HG02610 (cell line): ENCODE measurements at regions not wholly inside any gene's neighbourhood (a gene's known extent, or its start where the extent isn't known, plus 50 kb on each side); places are given as distances from the start of the nearest gene placed in this dataset.

ENCODE experiments used
- ATAC-seq: cut with Tn5 transposase; IDR thresholded peaks from one replicate; pipeline ENCODE4 v1.9.1; 2021; ENCODE audit warnings: mild to moderate bottlenecking, moderate library complexity; ENCODE audit not compliant: unreplicated experiment

DNA sequence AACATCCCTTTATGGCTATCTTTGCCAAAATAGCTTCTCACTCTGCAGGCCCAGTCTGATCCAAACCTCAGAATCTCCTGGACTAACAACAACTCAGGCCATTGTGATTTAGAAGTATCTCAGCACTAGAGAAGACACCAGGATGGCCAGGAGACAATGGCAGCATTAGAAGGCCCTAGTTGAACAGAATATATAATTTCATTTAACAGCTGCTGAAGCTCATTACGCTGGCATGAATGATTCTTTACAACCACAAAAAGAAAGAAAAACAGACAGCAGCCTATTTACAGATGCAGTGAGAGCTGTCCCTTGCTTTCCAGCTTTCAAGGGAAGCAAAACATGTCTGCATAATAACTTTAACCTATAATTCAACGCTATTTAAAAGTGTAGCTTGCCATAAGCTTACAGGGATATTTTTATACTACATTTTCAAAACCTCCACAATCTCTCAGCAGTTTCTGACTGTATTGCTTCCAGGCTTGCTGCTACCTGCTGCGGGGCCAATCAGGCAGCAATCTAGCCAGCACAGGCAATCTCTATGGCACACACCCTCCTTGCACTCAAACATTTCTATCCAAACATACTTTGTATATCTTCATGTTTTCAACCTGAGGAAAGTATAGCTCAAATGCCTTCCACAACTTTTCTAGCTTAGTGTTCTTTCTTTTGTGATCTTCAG lies 107.3 kb downstream of the OGFRL1 start:
- peak; percentile 9 for ATAC-seq

DNA sequence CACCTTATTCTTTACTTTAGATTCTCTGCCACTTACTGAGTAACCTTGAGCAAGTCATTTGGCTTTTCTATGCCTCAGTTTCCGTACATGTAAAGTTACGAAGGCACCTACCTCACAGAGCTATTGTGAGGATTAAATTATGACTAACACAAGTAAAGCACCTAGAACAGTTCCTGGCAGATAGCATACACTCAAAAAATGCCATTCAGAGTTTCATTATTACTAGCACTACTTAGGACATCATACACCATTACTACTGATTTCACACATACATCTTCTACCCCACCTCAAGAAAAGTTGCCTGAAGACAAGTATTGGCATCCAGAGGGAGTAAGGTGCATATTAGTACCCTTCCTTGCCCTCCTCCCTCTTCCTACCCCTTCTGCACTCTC lies 107.8 kb downstream of the OGFRL1 start:
- peak; percentile 99 for ATAC-seq

DNA sequence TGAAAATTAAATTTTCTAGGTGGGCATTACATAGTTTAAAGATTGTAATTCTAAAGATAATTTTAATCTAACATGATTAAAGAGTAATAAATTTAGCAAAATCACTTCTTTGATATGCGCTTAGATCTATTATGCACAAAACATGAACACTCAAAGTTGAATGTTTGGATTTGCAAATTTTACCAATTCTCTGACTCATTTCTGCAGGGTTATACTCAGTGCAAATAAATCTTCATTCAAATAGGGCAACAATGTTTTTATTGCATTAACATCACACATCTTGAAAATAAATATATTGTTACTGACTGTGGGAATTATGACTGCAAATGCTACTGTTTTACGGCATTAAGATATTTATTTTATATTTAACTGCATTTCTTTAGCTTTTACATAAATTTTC lies 110.7 kb downstream of the OGFRL1 start:
- no peak for ATAC-seq

DNA sequence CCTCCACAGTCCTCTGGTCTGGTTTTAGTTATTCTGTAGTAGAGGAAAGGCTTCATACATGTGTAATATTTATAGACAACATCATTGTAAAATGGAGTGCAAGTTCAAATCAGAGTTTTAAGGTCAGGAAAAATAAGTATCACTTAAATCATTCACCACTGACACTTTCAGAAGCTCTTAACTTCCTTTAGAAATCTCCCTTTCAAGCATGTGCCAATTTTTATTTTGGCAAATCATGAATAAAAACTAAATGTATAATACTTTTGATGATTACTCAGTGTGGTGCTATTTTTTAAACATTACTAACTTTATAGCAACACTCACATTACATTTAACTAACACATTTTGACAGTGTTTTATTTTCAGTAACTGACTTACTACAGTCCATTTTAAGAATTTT lies 112.2 kb downstream of the OGFRL1 start:
- no peak for ATAC-seq

DNA sequence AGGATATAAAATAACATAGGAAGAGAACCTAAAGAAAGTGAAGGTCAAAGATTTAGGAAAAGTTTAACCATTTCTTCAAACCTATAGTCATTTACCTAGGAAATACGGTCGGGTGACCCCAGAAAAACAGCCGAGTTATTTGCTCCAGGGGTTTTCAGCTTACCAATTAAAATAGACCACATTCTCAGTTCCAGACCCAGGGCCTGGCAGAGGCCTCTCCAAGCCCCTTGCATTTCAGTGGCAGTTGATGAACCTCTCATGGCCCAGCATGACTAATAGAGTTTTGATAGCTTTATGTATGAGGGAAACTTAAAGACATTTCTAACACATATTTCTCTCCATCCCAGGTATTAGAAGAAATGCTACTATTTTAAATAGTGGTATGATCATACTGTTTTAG lies 113.5 kb downstream of the OGFRL1 start:
- no peak for ATAC-seq

DNA sequence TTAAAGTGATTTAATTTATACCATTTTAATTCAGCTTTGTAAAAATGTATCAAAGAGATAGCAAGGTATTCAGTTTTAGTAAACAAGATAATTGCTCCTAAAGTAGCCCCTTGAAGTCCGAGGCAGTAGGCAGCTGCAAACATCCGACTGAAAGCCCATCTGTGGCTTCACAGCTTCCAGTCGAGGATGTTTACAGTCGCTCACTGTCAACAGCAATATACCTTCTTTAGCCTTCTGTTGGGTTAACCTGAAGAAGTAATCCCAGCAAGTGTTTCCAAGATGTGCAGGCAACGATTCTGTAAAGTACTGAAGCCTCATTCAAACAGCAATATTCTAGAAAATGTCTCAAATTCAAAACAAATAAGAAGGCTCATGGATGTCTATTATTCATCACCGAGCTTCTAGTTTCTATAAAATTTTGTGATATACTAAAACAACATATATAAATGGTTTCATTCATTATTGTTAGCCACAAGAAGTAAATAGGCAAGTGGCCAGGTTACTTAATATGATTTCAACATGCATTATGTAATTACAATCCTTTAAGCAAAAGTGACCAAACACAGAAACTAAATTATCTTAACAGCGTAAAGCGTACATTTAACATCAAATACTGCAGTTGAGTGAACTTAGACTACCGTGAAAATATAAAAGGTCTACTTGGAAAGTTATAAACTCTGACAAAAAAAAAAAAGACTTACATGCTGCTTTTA lies 115.0 kb downstream of the OGFRL1 start:
- ATAC-seq, result no peak

DNA sequence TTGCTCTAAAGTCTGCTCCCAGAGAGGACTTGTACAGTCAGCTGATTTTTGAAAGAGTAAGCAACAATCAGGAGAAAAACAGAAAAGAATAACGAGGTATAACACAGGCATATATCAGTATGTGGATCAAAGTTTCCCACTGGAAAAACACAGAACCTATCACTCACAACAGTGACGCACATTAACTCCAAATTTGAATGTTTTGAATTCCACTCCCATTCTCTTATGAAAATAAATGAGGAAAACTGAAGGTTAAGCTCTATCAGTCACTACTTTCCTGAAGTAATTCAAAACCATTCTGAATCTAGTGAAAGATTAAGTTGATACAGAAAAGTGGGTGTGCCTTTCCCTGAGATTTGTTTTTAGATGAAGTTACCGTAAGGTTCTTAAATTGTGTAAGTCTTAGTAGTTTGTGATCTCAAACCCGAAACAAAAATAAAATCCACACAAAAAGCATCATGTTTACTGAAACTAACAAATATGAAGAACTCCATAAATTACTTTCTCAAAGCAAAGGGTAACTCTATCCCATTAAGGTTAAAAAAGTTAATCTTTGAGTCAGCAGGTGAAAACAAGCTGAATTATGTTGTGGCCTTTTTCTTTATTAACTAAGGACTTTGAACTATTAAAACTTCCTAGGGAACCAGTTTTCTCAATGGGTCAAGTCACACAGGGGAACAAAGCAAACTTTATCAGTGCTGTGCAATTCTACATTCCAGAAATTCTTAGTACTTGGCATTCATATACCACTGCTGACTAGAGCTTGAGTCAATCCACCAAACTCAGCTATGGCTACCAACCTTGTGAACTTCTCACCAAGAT lies 115.7 kb downstream of the OGFRL1 start:
- ATAC-seq, result no peak

DNA sequence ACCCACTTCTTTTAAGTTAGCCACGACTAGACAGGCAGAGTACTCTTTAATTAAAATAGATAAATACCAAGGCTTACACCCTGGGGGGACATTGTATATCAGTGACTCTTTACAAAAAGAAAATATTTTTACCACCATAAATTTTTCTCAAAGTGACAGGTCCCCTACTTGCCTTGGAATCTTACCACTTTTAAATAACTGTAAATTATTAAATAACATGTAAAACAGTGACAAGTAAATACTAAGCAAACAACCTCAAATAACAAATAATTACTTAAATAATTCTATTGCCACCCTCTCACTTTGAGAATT lies 116.3 kb downstream of the OGFRL1 start:
- ATAC-seq, result no peak

DNA sequence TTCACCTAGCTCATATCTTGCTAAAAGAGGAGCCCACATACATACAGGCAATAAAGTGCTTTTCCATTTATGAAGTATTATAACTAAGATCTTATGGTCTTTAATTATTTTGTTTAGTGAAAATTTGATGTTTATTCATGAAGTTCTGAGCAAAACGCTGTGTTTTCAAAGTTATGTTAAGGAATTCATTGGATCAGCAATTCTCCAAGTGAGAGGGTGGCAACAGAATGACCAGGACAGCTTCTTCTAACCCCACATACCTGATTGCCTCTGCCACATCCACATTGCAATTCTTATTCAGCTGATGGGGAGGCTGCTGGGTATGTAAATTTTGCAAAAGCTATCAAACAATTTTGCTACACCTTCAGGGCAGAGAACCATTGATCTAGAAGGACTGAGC lies 116.8 kb downstream of the OGFRL1 start:
- ATAC-seq, result no peak

DNA sequence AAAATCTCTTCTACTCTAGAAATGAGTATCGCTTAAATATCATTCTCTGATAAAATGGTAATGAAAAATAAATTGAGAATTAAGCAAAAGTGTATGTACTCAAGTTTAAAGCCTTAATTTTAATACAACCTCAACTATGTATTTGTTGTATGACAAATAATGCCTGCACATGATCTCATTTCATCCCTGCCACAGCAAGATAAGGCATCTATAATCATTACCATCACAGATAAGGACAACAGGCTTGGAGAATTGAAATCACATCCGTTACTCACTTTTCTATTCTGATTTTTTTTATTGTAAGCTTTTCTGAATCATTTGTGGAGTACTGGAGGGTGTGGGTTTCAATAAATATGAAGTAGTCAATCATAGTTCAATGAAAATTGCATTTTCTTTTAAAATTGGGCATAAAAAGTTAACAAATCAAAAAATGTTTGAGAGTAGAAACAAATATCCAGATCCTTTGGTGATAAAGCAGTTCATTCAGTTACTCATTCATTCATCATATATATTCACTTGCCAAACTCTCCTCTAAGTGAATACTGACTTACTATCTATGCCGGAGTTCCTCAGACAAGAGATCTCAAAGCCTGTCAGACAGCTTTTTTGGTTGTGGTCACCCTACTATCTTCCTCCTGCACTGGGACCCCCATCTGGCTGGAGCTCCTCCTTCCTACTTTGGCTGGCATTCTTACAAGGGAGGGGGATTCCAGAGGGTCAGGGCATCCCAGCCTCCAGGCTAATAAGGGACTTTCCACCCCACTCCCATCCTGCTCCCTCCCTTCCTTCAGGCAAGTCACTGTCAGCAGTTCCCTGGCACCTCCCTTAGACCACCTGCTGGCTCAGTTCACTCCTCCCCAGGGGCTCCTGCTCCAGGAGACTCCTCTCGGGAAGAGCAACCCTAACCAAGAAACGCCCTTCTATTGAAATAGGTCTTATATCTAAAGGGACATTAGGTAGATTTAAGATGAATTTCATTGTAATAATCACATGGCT lies 118.6 kb downstream of the OGFRL1 start:
- ATAC-seq, result no peak

DNA sequence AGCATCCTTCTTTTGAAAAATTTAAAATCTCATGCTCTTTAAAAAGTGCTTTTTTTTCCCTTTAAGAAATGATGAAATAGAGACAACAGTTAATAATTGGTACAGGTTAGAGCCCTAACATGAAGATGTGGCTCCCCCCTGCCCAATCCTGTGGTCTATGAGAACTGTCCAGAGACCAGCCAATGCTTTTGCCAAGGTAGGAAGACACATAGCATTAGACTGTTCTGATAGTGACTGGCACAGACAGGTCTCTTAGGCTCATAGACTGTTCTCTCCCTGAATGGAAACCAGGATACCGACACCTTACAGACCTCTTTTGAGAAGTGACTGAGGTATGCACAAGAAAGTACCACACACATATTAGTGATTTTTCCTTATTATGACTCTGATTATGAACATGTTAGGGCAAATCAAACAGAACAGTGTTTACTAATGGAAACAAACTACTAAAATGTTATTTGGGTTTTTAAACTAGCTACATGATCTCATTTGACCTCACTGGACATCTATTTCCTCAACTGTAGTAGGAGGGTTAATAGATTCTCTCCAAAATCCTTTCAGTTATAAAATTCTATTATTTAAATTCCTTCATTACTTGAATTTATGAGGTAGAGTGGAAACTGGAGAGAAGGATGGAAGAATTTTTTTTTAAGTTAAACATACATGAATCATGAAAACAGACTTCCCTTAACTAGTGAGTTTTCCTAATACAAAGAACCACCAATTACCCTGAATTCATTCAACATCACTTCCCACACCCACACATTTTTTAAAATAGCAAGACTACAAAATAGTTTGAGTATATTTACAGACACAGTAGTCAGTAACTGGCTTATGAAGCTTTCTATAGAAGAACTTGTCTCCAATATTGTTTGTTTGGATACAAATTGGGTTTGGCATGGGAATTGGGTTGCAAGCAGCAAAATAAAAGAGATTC lies 120.4 kb downstream of the OGFRL1 start:
- ATAC-seq, result no peak

DNA sequence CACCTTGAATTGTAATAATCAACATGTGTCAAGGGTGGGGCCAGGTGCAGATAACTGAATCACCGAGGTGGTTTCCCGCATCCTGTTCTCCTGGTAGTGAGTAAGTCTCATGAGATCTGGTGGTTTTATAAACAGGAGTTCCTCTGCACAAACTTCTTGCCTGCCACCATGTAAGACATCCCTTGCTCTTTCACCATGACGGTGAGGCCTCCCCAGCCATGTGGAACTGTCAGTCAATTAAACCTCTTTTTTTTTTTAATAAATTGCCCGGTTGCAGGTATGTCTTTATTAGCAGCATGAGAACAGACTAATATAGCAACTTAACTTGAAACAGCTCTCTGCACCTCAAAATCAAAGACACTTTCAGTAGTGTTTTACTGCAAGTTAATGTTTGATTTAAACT lies 121.6 kb downstream of the OGFRL1 start:
- ATAC-seq, result no peak

DNA sequence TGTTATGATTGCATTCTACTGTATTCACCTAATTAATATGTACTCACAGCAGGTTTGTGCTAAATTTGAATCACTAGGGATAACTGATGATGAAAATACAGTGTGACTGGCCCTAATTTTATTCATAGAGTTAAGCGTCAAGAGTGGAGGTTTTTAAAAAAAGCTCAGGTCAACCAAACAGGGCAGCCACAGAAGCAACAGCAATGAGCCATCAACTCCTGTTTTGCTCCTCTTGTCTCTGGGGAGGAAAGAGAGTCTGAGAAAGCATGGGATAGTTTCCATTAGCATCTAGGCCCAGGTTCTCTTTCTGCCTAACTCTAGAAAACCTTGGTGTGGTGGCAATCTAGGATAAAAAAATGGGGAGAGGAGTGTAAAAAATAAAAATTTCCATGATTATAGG lies 122.1 kb downstream of the OGFRL1 start:
- ATAC-seq, result no peak

DNA sequence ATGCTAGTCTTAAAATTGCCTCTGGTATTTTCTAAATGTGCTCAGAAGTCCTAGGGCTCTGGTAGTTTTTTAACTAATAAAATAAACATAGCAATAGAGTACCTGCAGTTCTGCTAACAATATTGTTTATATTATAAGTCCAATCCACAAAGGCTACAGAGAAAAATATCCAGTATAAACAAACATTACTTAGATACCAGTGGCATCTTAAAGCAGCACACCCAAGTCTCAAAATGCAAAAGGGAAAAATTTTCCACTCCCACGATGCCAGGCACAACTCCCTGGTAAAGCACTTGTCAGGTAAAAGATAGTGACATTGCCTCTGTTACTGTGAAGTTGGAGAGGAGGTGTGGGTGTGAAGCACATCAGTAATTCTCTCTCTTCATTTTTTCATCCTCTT lies 123.3 kb downstream of the OGFRL1 start:
- ATAC-seq, result no peak

DNA sequence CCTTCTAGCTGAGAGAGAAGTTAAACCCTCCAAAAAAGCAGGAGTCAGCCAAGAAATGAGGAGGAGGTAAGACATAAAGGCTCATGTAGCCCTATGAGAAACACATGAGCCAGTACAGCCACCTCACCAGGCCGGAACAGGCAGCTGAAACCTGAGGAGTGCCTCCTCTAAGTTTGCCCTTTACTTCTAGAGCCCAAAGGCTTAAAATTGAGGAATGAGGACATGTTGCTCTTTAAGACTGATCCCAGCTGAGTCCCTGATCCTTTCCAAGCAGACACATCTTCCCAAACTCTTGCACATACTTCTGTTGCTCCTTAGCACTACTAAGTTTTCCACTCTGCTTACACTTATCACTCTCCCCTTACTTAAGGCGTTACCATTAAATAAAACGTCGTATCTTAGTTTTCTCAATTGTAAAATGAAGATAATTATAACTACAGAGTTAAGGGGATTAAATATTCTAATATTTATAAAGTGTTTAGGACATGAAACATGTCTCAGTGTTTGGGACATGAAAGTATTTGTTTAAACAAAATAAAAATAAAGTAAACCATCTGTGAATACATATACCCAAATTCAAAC lies 124.0 kb downstream of the OGFRL1 start:
- no peak for ATAC-seq

DNA sequence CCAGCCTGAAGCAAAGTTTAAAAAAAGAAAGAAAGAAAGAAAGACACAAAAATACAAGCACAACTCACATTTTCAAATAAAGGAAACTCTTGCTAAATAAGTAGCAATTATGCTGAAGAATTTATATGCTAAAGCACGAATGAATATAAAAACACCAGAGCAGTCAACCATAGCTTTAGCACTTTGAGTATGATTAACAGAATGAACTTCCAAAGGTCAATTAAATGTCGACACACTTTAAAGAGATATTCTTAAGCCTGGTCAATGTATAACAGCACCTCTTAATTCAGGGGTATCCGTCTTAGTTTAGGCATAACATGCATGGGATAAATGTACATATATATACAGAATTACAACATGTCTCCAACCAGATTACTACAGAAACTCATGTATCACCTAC lies 125.9 kb downstream of the OGFRL1 start:
- no peak for ATAC-seq

DNA sequence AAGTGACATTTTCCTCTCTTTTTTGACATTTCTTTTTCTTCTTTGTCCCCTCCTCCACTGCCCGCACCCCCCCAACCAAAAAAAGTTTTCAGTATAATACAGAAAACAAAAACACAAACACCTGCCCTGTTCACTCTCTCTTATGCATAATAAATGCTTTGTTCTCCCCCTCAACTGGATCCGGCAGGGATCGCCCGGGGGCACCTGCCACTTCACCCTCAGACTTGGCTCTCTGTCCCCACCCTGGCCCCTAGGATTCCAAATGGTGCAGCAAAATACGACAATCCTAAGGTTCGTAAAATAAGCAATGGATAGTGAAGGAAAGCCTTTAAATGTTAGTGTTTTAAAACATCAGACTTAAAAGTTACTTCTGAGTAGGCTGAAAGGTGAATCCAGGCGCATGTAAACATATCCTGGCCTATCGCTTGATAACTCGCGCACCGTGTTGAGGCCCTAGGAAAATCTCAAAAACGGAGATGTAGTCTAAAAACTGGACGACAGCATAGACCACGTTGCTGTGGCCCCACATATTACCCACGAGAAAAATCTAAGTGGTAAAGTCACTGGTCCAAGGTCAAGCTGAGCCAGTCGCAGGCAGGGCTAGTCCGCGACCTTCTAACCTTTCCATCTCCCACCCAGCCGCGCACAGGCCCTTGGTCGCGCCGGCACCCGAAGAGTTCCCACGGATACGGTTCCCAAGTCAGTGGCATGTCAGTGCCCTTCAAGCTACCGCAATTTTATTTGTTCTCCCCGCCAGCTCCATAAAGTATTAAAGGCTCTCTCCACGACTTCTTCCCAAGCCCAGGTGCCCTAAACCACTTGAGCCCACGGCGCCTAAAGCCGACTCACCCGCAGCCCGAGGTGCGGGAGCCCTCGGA lies 130.8 kb downstream of the OGFRL1 start:
- no peak for ATAC-seq

DNA sequence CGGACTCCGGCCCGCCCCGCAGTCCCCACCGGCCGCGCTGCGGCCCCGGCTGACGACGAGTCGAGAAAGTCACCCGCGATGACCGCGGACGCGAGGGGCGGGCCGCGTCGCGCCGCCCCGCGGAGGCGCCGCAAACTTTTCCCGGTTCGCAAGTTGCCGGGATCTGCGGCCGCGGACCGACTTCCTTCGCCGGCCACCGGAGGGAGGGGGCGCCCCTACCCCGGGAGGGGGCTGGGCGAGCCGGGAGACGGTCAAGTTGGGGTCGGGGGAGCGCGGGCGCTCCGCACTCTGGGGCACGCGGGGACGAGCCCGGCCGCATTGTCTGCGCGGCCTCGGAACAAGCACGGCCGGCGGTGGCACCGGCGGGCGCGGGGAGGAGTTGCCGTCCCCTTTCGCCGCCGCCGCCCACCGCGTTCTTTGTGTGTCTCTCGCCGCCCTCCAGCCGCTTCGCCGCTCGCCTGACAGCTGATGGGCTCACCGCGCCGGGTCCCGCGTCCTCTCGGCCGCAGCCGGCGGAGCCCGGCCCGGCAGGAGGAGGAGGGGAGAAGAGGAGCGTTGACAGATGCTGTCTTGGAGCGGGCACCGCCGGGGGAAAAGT lies 131.6 kb downstream of the OGFRL1 start:
- peak; percentile 38 for ATAC-seq
